ENCODE measurements at regions not wholly inside any gene's neighbourhood (a gene's known extent, or its start where the extent isn't known, plus 50 kb on each side); places are given as distances from the start of the nearest gene placed in this dataset.

GRCh38 chr5:74182603-74183002 is 457.9 kb downstream of the ENC1 start (continued):
- no peak for TF ChIP-seq NRF1 (conservative IDR thresholded peaks at IDR 0.05; ENCODE audit: low read depth, low read length)
- TF ChIP-seq KDM1A (IDR thresholded peaks at IDR 0.05; ENCODE audit: borderline replicate concordance), result no peak
- no peak for TF ChIP-seq CREB1 (IDR thresholded peaks at IDR 0.05; ENCODE audit: low read depth)
- TF ChIP-seq, protein P1, sequence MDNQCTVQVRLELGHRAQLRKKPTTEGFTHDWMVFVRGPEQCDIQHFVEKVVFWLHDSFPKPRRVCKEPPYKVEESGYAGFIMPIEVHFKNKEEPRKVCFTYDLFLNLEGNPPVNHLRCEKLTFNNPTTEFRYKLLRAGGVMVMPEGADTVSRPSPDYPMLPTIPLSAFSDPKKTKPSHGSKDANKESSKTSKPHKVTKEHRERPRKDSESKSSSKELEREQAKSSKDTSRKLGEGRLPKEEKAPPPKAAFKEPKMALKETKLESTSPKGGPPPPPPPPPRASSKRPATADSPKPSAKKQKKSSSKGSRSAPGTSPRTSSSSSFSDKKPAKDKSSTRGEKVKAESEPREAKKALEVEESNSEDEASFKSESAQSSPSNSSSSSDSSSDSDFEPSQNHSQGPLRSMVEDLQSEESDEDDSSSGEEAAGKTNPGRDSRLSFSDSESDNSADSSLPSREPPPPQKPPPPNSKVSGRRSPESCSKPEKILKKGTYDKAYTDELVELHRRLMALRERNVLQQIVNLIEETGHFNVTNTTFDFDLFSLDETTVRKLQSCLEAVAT (IDR thresholded peaks at IDR 0.05), result no peak
- TF ChIP-seq EED (IDR thresholded peaks at IDR 0.05; ENCODE audit: low read depth), result no peak
- no peak for TF ChIP-seq POLR2A (IDR thresholded peaks at IDR 0.05; ENCODE audit: low read depth, low read length)
- no peak for TF ChIP-seq SMARCA5 (IDR thresholded peaks at IDR 0.05)
- TF ChIP-seq RFX5 (IDR thresholded peaks at IDR 0.05; ENCODE audit: low read depth, low read length), result no peak
- no peak for TF ChIP-seq PBX3 (IDR thresholded peaks at IDR 0.05; ENCODE audit: insufficient replicate concordance, low read depth, low read length)
- TF ChIP-seq ATF7 (IDR thresholded peaks at IDR 0.05; ENCODE audit: low read depth), result no peak
- no peak for TF ChIP-seq CBX3 (IDR thresholded peaks at IDR 0.05; ENCODE audit: borderline replicate concordance, low read depth)

- Histone ChIP-seq H2AFZ (ENCODE audit: control insufficient read depth, low read depth, low read length) (no peak overlapping the region), H3K9me3 (replicated peaks; ENCODE audit: control insufficient read depth, insufficient read depth, low read length) (no peaks in the 10 kb centered on the region; the same call in 2 of the 3 replicates), H3K36me3 (ENCODE audit: control insufficient read depth in 2 of 2, insufficient read depth in 2 of 2, low read length in 1 of 2) (no peaks in the 10 kb centered on the region), H3K4me3 (no peak overlapping the region), H3K79me2 (ENCODE audit: control insufficient read depth, insufficient read depth, low read length) (no peaks in the 10 kb centered on the region), H4K20me1 (ENCODE audit: control insufficient read depth, insufficient read depth) (no peaks in the 10 kb centered on the region), H3K27me3 (replicated peaks in 1 of 2; ENCODE audit: control insufficient read depth in 2 of 2, insufficient read depth in 2 of 2, low read length in 1 of 2) (no peaks in the 10 kb centered on the region), H3K27ac (ENCODE audit: control insufficient read depth, insufficient read depth) (no peak overlapping the region), H3K4me2 (ENCODE audit: control insufficient read depth, insufficient read depth) (no peak overlapping the region), H3K9ac (ENCODE audit: control insufficient read depth, insufficient read depth, low read length) (no peak overlapping the region), H3K4me1 (ENCODE audit: control insufficient read depth, insufficient read depth, low read length) (no peaks in the 10 kb centered on the region)
- no TSS peak for BruUV-seq (replicated peaks)
- SMC1A ChIA-PET (ENCODE audit: uncharacterized antibody, unreplicated experiment), result interaction anchor here (0.7 kb wide), 1 partner anchor 58 kb away, joined by 3 read pairs; no protein-coding TSS in a partner anchor
- intact Hi-C loops (cut with micrococcal nuclease; ENCODE audit: unreplicated experiment), result no loop called here
- 5% methylated on average over 3 of the region's 3 CpGs for WGBS (ENCODE audit: insufficient coverage, insufficient replicate concordance, low lambda C conversion rate, missing lambda C conversion rate)
- in situ Hi-C loops (cut with MboI), result no loop called here
- no peak for FAIRE-seq
- POLR2A ChIA-PET, result no interaction called here
- CTCF ChIA-PET, result no interaction called here
- DNase-seq (ENCODE audit: low read depth, low spot score), result no peak
- RAD21 ChIA-PET (ENCODE audit: unreplicated experiment), result no interaction called here
- ATAC-seq, result no peak
- TF ChIP-seq ZSCAN29 (IDR thresholded peaks at IDR 0.05) (no peak), SIX5 (IDR thresholded peaks at IDR 0.05; ENCODE audit: low read depth, low read length, severe bottlenecking) (no peak), PKNOX1 (IDR thresholded peaks at IDR 0.05) (no peak), DPF2 (IDR thresholded peaks at IDR 0.05) (no peak), ELK1 (IDR thresholded peaks at IDR 0.05; ENCODE audit: low read depth, low read length) (no peak), CBX3 (IDR thresholded peaks at IDR 0.05; ENCODE audit: borderline replicate concordance, low read depth) (no peak), BACH1 (IDR thresholded peaks at IDR 0.05; ENCODE audit: borderline replicate concordance) (no peak), RB1 (IDR thresholded peaks at IDR 0.05; ENCODE audit: borderline replicate concordance) (no peak), CREB1 (IDR thresholded peaks at IDR 0.05; ENCODE audit: low read depth) (no peak), RCOR1 (conservative IDR thresholded peaks at IDR 0.05; ENCODE audit: low read depth, low read length) (no peak), TARDBP (IDR thresholded peaks at IDR 0.05; ENCODE audit: borderline replicate concordance) (no peak), NRF1 (conservative IDR thresholded peaks at IDR 0.05; ENCODE audit: low read depth, low read length) (no peak)
Observed at GRCh38 chr5:74179701-74180100, 460.8 kb downstream of the ENC1 start.
